ENCODE measurements at regions not wholly inside any gene's neighbourhood (a gene's known extent, or its start where the extent isn't known, plus 50 kb on each side); places are given as distances from the start of the nearest gene placed in this dataset.

DNA sequence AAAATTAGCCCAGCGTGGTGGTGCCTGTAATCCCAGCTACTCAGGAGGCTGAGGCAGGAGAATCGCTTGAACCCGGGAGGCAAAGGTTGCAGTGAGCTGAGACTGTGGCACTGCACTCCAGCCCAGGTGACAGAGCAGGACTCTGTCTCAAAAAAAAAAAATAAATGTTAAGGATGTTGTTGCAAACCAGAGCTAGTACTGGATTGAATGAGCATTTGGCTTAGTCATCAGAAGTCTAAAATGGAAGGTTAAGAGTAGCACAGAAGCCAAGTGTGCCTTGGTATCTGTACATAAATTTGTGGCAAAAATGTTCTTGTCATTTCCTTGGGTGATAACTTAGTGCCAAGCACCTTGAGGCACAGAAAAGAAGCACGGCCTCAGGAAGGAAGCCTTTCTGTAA, 50.6 kb upstream of the MED9 start:
- no peak for TF ChIP-seq CTCF (conservative IDR thresholded peaks at IDR 0.05 in 1 of 2, IDR thresholded peaks at IDR 0.05 in 1 of 2; ENCODE audit: low read depth in 1 of 2, low read length in 2 of 2)
- TF ChIP-seq EZH2 (IDR thresholded peaks at IDR 0.05; ENCODE audit: low read length, missing control alignments): no peak

Measured in fibroblast of lung (primary cell).